NOMO-1 treated with dmso at 0.1 percent for 144 hours (cell line): ENCODE measurements at regions not wholly inside any gene's neighbourhood (a gene's known extent, or its start where the extent isn't known, plus 50 kb on each side); places are given as distances from the start of the nearest gene placed in this dataset.
"Not testable (repeated sequence)": the region's sequence is repeated elsewhere in the genome, so short reads cannot be mapped to it uniquely, and the experiment has no call there.

ENCODE experiments used
- DNase-seq: peaks from one replicate; lab custom pipeline; 2025; ENCODE audit not compliant: unreplicated experiment; lab: John Stamatoyannopoulos, UW

- no peak for DNase-seq
Measured at GRCh38 chr5:12902611-12903010, 998.4 kb upstream of the CTNND2 start.

GRCh38 chr5:12901696-12902095 lies 997.5 kb upstream of the CTNND2 start:
- no peak for DNase-seq

- DNase-seq: no peak
Measured at GRCh38 chr5:12896086-12896485, 991.8 kb upstream of the CTNND2 start.

- DNase-seq: no peak
Measured at GRCh38 chr5:12885018-12885417, 980.8 kb upstream of the CTNND2 start.

GRCh38 chr5:12883395-12883794 lies 979.1 kb upstream of the CTNND2 start:
- DNase-seq: no peak

GRCh38 chr5:12876541-12877298 lies 972.5 kb upstream of the CTNND2 start:
- no peak for DNase-seq

- no peak for DNase-seq
Measured at GRCh38 chr5:12870872-12871539, 966.8 kb upstream of the CTNND2 start.

- DNase-seq: no peak
Measured at GRCh38 chr5:12865529-12865928, 961.3 kb upstream of the CTNND2 start.

GRCh38 chr5:12861886-12862654 lies 957.8 kb upstream of the CTNND2 start:
- DNase-seq: no peak

GRCh38 chr5:12856105-12856504 lies 951.9 kb upstream of the CTNND2 start:
- DNase-seq: not testable (repeated sequence)

GRCh38 chr5:12854386-12854785 lies 950.1 kb upstream of the CTNND2 start:
- no peak for DNase-seq

- DNase-seq: no peak
Measured at GRCh38 chr5:12851761-12852160, 947.5 kb upstream of the CTNND2 start.

GRCh38 chr5:12848709-12849108 lies 944.5 kb upstream of the CTNND2 start:
- DNase-seq: no peak

- DNase-seq: no peak
Measured at GRCh38 chr5:12845549-12846159, 941.4 kb upstream of the CTNND2 start.

GRCh38 chr5:12840972-12841371 lies 936.7 kb upstream of the CTNND2 start:
- no peak for DNase-seq

GRCh38 chr5:12837592-12837991 lies 933.3 kb upstream of the CTNND2 start:
- no peak for DNase-seq

- no peak for DNase-seq
Measured at GRCh38 chr5:12825163-12825562, 920.9 kb upstream of the CTNND2 start.

GRCh38 chr5:12805165-12805698 lies 901.0 kb upstream of the CTNND2 start:
- no peak for DNase-seq

GRCh38 chr5:12799165-12799564 lies 894.9 kb upstream of the CTNND2 start:
- DNase-seq: no peak

- DNase-seq: no peak
Measured at GRCh38 chr5:12795333-12795663, 891.1 kb upstream of the CTNND2 start.
